ENCODE measurements at regions not wholly inside any gene's neighbourhood (a gene's known extent, or its start where the extent isn't known, plus 50 kb on each side); places are given as distances from the start of the nearest gene placed in this dataset.
A peak's percentile ranks its signal among the peaks of the same experiment; 100 is the strongest.

DNA sequence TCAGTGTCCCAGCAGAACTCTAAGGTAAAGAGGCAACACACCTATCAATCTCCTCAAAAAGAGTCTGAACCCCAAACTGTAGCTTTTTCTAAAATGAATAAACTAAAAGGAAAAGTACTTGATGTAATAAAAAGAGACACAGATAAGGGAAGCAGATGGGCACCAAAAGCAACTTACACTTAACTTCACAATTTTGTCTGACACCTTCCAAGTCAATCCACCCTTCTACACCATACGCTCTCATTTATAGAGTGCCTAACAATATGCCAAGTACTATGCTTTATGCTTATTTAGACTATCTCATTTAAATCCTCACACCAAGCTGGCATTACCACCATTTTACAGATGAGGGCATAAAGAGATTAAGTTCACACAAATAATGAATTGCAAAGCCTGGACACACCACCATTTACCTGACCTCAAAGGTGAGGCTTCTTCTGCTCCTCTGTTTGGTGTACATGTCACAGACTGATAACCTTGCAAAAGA, 90.6 kb upstream of the DST start:
- no peaks in the 10 kb centered on the region for H3K27me3 Mint-ChIP-seq (ENCODE audit: insufficient read depth)
- no peak overlapping the region for H3K27ac Mint-ChIP-seq
- no peaks in the 10 kb centered on the region for H3K9me3 ChIP-seq (ENCODE audit: control insufficient read depth, low read length)
- no peak overlapping the region for H3K4me3 ChIP-seq (ENCODE audit: low read length)
- WGBS, 2 experiments (ENCODE audit: insufficient coverage in 1 of 2, insufficient read length in 1 of 2): 84 to 100% methylated on average over 1 of the region's 1 CpG
- H3K4me1 ChIP-seq (ENCODE audit: control insufficient read depth, insufficient read depth, low read length): no peaks in the 10 kb centered on the region
- peaks cover 21% of the 10 kb centered on the region for H3K4me1 Mint-ChIP-seq
- H3K36me3 ChIP-seq (ENCODE audit: control insufficient read depth, insufficient read depth, low read length): peaks cover 10% of the 10 kb centered on the region
- H3K9me3 Mint-ChIP-seq: no peaks in the 10 kb centered on the region
- H3K27me3 ChIP-seq (ENCODE audit: control insufficient read depth, insufficient read depth, low read length, poor library complexity, severe bottlenecking): no peaks in the 10 kb centered on the region
- H3K36me3 Mint-ChIP-seq (ENCODE audit: low read depth): peaks cover 4% of the 10 kb centered on the region
- DNase-seq: no peak
- H3K9ac ChIP-seq (ENCODE audit: extremely low read depth, low read length, poor library complexity, severe bottlenecking): no peak overlapping the region
- TF ChIP-seq, protein P1, sequence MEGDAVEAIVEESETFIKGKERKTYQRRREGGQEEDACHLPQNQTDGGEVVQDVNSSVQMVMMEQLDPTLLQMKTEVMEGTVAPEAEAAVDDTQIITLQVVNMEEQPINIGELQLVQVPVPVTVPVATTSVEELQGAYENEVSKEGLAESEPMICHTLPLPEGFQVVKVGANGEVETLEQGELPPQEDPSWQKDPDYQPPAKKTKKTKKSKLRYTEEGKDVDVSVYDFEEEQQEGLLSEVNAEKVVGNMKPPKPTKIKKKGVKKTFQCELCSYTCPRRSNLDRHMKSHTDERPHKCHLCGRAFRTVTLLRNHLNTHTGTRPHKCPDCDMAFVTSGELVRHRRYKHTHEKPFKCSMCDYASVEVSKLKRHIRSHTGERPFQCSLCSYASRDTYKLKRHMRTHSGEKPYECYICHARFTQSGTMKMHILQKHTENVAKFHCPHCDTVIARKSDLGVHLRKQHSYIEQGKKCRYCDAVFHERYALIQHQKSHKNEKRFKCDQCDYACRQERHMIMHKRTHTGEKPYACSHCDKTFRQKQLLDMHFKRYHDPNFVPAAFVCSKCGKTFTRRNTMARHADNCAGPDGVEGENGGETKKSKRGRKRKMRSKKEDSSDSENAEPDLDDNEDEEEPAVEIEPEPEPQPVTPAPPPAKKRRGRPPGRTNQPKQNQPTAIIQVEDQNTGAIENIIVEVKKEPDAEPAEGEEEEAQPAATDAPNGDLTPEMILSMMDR (conservative IDR thresholded peaks at IDR 0.05): no peak
- no peak overlapping the region for H3K4me3 Mint-ChIP-seq
- H3K27ac ChIP-seq (ENCODE audit: low read depth, low read length): no peak overlapping the region

GRCh38 chr6:56732517-56732916, 89.8 kb upstream of the DST start:
- Histone ChIP-seq H3K27ac (ENCODE audit: low read depth, low read length) (no peak overlapping the region), H3K4me1 (ENCODE audit: control insufficient read depth, insufficient read depth, low read length) (no peaks in the 10 kb centered on the region), H3K27me3 (ENCODE audit: control insufficient read depth, insufficient read depth, low read length, poor library complexity, severe bottlenecking) (no peaks in the 10 kb centered on the region), H3K9ac (ENCODE audit: extremely low read depth, low read length, poor library complexity, severe bottlenecking) (no peak overlapping the region), H3K36me3 (ENCODE audit: control insufficient read depth, insufficient read depth, low read length) (peaks cover 10% of the 10 kb centered on the region), H3K9me3 (ENCODE audit: control insufficient read depth, low read length) (no peaks in the 10 kb centered on the region), H3K4me3 (ENCODE audit: low read length) (no peak overlapping the region)
- 93 to 94% methylated on average over 3 of the region's 4 CpGs for WGBS, 2 experiments (ENCODE audit: insufficient coverage in 1 of 2, insufficient read length in 1 of 2)
- H3K36me3 Mint-ChIP-seq (ENCODE audit: low read depth): peaks cover 4% of the 10 kb centered on the region
- no peak overlapping the region for H3K4me3 Mint-ChIP-seq
- no peaks in the 10 kb centered on the region for H3K27me3 Mint-ChIP-seq (ENCODE audit: insufficient read depth)
- peaks cover 25% of the 10 kb centered on the region for H3K4me1 Mint-ChIP-seq
- no peak for DNase-seq
- H3K9me3 Mint-ChIP-seq: no peaks in the 10 kb centered on the region
- H3K27ac Mint-ChIP-seq: no peak overlapping the region
- TF ChIP-seq, protein P1 (conservative IDR thresholded peaks at IDR 0.05): no peak

GRCh38 chr6:56730663-56731529, 88.2 kb upstream of the DST start:
- WGBS, 2 experiments (ENCODE audit: insufficient coverage in 1 of 2, insufficient read length in 1 of 2): 92 to 95% methylated on average over 4 to 5 of the region's 5 CpGs
- Histone ChIP-seq H3K9ac (ENCODE audit: extremely low read depth, low read length, poor library complexity, severe bottlenecking) (no peak overlapping the region), H3K4me1 (ENCODE audit: control insufficient read depth, insufficient read depth, low read length) (peaks cover 6% of the 10 kb centered on the region), H3K36me3 (ENCODE audit: control insufficient read depth, insufficient read depth, low read length) (peaks cover 10% of the 10 kb centered on the region), H3K4me3 (ENCODE audit: low read length) (no peak overlapping the region), H3K27me3 (ENCODE audit: control insufficient read depth, insufficient read depth, low read length, poor library complexity, severe bottlenecking) (no peaks in the 10 kb centered on the region), H3K9me3 (ENCODE audit: control insufficient read depth, low read length) (no peaks in the 10 kb centered on the region), H3K27ac (ENCODE audit: low read depth, low read length) (no peak overlapping the region)
- Mint-ChIP-seq H3K9me3 (no peaks in the 10 kb centered on the region), H3K4me3 (no peak overlapping the region), H3K27me3 (ENCODE audit: insufficient read depth) (no peaks in the 10 kb centered on the region), H3K27ac (peak overlapping the region; percentile 46), H3K4me1 (peaks cover 41% of the 10 kb centered on the region), H3K36me3 (ENCODE audit: low read depth) (peaks cover 2% of the 10 kb centered on the region)
- no peak for DNase-seq
- TF ChIP-seq, protein P1 (conservative IDR thresholded peaks at IDR 0.05): no peak
